Kidney (tissue), 13 donors: ENCODE measurements at regions not wholly inside any gene's neighbourhood (a gene's known extent, or its start where the extent isn't known, plus 50 kb on each side); places are given as distances from the start of the nearest gene placed in this dataset.

Experiments used
- DNase-seq, 5 donors: peaks; one replicate each; pipeline ENCODE4 v3.0.0-alpha.2; 2013 to 2020
- FAIRE-seq: peaks from 2 replicates; lab custom pipeline; 2012; peaks lifted over from hg19 to GRCh38; lab: Jason Lieb, UNC
- H3K27ac ChIP-seq, 2 donors: one replicate each; pipeline ENCODE4 v1.7.0; 2013; ENCODE audit warnings: low read depth in 2 of 2, low read length in 2 of 2, inconsistent platforms in 1 of 2
- H3K27me3 ChIP-seq: one replicate; pipeline ENCODE4 v1.7.1; 2013; ENCODE audit warnings: low read length, inconsistent platforms; ENCODE audit not compliant: control insufficient read depth, insufficient read depth
- H3K36me3 ChIP-seq, 3 donors: one replicate each; pipeline versions ENCODE4 v1.7.0 to v1.7.1; 2013; ENCODE audit warnings: low read length in 3 of 3, control low read depth in 1 of 3, inconsistent platforms in 1 of 3; ENCODE audit not compliant: insufficient read depth in 3 of 3, control insufficient read depth in 2 of 3
- H3K4me1 ChIP-seq, 3 donors: one replicate each; pipeline versions ENCODE4 v1.7.0 to v1.7.1; 2013; ENCODE audit warnings: low read length in 3 of 3, inconsistent platforms in 1 of 3, low read depth in 1 of 3; ENCODE audit not compliant: control insufficient read depth in 2 of 3, insufficient read depth in 2 of 3
- H3K4me3 ChIP-seq, 3 donors: one replicate each; pipeline versions ENCODE4 v1.7.0 to v1.8.1; 2013; ENCODE audit warnings: low read length in 3 of 3, control low read depth in 1 of 3, inconsistent platforms in 1 of 3
- H3K9ac ChIP-seq, 3 donors: one replicate each; pipeline versions ENCODE4 v1.7.0 to v1.7.1; 2013; ENCODE audit warnings: low read length in 3 of 3, control low read depth in 1 of 3, inconsistent platforms in 1 of 3
- H3K9me3 ChIP-seq, 3 donors: one replicate each; pipeline versions ENCODE4 v1.7.0 to v1.7.1; 2013; ENCODE audit warnings: low read length in 3 of 3, control low read depth in 1 of 3, inconsistent platforms in 1 of 3; ENCODE audit not compliant: control insufficient read depth in 2 of 3, insufficient read depth in 1 of 3
- intact Hi-C: fragments of 100-400 bp; cut with DNase I; formaldehyde crosslinking; loops from one replicate; pipeline ENCODE4 v1.11.1; 2022
- TF ChIP-seq, protein P1 (sequence below): IDR thresholded peaks from 3 replicates; pipeline ENCODE4 v1.5.1; 2012; ENCODE audit warnings: mild to moderate bottlenecking, moderate library complexity, borderline replicate concordance; ENCODE audit not compliant: insufficient read depth; ENCODE audit errors: extremely low read depth
- donor health status: control.
- donor health status: control.
- donor health status: control.
- donor health status: control.
- donor health status: control.
- donor health status: DM: yes; HTN: yes; CAD: no.
- donor health status: Normal renal cell carcinoma (clear cell type).

DNA sequence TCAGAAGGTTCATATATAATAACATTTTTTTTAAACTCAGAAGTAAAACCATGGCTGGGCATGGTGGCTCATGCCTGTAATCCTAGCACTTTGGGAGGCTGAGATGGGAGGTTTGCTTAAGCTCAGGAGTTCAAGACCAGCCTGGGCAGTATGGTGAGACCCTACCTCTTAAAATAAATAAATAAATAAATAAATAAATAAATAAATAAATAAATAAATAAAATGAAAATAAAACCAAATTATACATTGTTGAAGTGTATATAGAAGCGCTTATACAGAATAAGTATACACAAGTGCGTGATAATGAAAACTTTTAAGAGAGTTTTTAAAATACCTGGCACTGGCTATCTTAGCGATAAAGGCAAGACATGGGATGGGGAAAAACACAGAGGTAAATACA, 71.6 kb downstream of the OR2B2 start:
- Histone ChIP-seq H3K36me3 (no peaks in the 10 kb centered on the region), H3K27ac (no peak overlapping the region), H3K9me3 (no peaks in the 10 kb centered on the region), H3K9ac (no peak overlapping the region), H3K4me3 (no peak overlapping the region), H3K27me3 (no peaks in the 10 kb centered on the region), H3K4me1 (peaks cover 3 to 4% (median 4%) of the 10 kb centered on the region in 3 donors)
- TF ChIP-seq, protein P1, sequence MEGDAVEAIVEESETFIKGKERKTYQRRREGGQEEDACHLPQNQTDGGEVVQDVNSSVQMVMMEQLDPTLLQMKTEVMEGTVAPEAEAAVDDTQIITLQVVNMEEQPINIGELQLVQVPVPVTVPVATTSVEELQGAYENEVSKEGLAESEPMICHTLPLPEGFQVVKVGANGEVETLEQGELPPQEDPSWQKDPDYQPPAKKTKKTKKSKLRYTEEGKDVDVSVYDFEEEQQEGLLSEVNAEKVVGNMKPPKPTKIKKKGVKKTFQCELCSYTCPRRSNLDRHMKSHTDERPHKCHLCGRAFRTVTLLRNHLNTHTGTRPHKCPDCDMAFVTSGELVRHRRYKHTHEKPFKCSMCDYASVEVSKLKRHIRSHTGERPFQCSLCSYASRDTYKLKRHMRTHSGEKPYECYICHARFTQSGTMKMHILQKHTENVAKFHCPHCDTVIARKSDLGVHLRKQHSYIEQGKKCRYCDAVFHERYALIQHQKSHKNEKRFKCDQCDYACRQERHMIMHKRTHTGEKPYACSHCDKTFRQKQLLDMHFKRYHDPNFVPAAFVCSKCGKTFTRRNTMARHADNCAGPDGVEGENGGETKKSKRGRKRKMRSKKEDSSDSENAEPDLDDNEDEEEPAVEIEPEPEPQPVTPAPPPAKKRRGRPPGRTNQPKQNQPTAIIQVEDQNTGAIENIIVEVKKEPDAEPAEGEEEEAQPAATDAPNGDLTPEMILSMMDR = no peak
- intact Hi-C loops = no loop called here
- DNase-seq = no peak
- FAIRE-seq = no peak

DNA sequence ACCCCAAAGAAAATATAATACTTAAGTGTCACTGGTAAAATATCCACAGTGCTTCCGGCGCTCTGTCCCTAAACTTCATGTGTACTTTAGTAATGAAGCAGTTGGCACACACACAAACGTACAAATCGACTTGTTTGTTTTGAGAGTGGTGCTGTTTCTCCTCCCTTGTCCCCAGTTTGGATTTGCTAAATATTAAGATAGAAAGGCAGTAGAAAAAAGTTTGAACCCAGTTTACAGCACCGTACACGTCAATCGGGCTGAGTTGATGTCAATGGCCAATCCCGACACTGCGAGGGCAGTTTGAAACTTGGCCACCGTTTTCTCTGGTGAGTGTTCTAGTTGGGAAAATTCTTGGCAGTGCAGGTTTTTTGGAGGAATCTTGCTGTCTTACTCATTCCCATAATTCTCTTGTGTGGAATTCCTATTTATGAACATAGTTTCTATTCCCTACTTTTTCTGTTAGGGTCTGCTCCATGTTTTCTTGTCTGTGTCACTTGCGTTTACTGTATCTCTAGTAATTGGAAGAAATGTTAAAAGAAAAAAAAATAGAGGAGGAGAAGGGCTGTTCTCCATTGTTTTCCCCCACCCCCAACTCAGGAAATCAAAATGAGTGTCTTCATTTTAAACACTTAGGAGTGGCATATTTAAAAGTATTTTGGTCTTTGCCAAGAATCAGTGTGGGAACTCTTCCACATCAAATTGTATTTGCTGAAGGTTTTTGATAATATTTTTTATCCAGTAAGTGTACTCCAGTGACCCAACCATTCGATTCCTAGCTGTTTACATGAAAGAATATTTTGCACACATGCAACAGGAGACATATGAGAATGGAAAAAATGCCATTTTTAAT, 72.3 kb downstream of the OR2B2 start:
- H3K36me3 ChIP-seq = no peaks in the 10 kb centered on the region
- TF ChIP-seq, protein P1 = no peak
- no peaks in the 10 kb centered on the region for H3K27me3 ChIP-seq
- DNase-seq = peak in 4 of 5 donors; percentile 56 to 91 (median 77)
- H3K9me3 ChIP-seq = no peaks in the 10 kb centered on the region
- FAIRE-seq = no peak
- intact Hi-C loops = no loop called here
- no peak overlapping the region for H3K27ac ChIP-seq
- peak overlapping the region; percentile 5 to 99 (median 88) for H3K9ac ChIP-seq
- H3K4me3 ChIP-seq = peak overlapping the region; percentile 62 to 99 (median 83)
- H3K4me1 ChIP-seq = peaks cover 3 to 4% (median 4%) of the 10 kb centered on the region in 3 donors

DNA sequence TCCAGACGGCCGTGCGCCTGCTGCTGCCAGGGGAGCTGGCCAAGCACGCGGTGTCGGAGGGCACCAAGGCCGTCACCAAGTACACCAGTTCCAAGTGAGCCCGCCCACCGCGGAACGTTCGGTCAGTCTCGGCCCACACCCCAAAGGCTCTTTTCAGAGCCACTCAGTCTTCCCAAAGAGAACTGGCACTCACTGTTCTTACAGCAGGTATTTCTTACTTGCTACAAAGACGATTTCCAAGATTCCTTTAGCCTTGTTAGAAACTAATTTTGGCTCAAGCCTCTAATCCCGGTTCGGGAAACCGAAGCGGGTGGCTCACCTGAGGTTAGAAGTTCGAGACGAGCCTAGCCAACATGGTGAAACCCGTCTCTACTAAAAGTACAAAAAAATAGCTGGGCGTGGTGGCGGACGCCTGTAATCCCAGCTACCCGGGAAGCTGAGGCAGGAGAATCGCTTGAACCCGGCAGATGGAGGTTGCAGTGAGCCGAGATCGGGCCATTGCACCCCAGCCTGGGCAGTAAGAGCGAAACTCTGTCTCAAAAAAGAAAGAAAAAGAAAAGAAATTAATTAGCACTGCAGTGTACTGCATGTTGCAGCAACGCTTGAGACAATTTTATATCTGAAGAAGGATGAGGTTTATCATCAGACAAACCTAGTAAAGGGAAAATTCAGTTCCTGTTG, 73.1 kb downstream of the OR2B2 start:
- FAIRE-seq (no peak), DNase-seq (peak in 4 of 5 donors; percentile 77 to 85 (median 79))
- TF ChIP-seq, protein P1 = no peak
- Histone ChIP-seq H3K27ac (peak overlapping the region; percentile 83 to 91), H3K27me3 (no peaks in the 10 kb centered on the region), H3K9ac (peak overlapping the region; percentile 49 to 99 (median 88)), H3K36me3 (no peaks in the 10 kb centered on the region), H3K4me1 (peaks cover 3 to 4% (median 4%) of the 10 kb centered on the region in 3 donors), H3K9me3 (no peaks in the 10 kb centered on the region), H3K4me3 (peak overlapping the region; percentile 62 to 99 (median 83))
- intact Hi-C loops = no loop called here
